H1 (cell line): ENCODE measurements at regions not wholly inside any gene's neighbourhood (a gene's known extent, or its start where the extent isn't known, plus 50 kb on each side); places are given as distances from the start of the nearest gene placed in this dataset.

ENCODE experiments used
- CTBP2 ChIP-seq: IDR thresholded peaks from 2 replicates; pipeline ENCODE4 v1.7.0; 2011; ENCODE audit warnings: borderline replicate concordance, mild to moderate bottlenecking, moderate library complexity, mixed read lengths, low read length; ENCODE audit not compliant: insufficient read depth, insufficient read length

DNA sequence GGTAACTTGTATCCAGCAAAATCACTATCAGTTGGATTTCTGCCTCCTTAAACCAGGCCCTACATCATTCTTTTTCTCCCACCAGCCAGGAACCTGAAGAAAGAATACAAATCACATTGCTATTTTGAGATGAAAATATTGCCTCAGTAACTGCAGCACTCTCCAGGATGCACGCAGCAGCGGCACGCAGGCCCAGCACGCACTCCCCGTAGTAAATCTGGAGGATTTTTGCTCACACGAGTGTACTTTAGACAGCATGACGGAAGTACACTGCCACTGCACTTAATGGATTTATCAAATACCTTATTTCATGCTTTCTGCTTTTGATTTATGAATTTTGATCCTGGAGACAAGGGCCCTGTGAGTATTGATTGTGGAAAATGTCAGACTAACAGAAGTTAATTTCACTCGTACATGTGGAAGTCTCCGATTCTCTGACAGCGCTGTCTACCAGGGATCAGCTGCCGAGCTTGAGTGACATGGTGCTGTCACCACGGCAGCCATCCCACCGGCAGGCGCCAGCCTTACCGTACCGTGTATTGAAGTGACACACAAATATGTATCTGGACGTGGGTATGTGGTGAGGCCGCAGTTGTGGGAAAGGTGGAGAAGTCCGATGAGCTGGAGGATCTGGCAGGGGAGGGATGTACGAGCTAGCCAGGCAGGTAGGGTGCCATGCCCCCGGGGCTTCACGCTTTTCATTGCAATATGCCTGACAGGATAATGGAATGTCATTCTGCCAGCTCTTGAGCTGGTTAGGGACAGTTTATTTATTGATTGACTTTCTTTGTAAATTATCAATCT lies 863.7 kb downstream of the GALR1 start (continued):
- no peak for TF ChIP-seq CTBP2
